ENCODE measurements at regions not wholly inside any gene's neighbourhood (a gene's known extent, or its start where the extent isn't known, plus 50 kb on each side); places are given as distances from the start of the nearest gene placed in this dataset.
"Not testable (repeated sequence)": the region's sequence is repeated elsewhere in the genome, so short reads cannot be mapped to it uniquely, and the experiment has no call there.

GRCh38 chr4:163724495-163724894 is 230.0 kb downstream of the TMA16 start:
- H3K27ac ChIP-seq (ENCODE audit: low read length); H3K9ac ChIP-seq (ENCODE audit: low read length in 2 of 2); H3K4me1 ChIP-seq (ENCODE audit: control insufficient read depth, insufficient read depth, low read length); H3K36me3 ChIP-seq (ENCODE audit: control insufficient read depth in 2 of 2, insufficient read depth in 2 of 2, low read length in 2 of 2); H3K27me3 ChIP-seq (ENCODE audit: control insufficient read depth in 1 of 2, insufficient read depth in 2 of 2, low read length in 2 of 2); H3K4me3 ChIP-seq (ENCODE audit: low read length in 2 of 2); H3K9me3 ChIP-seq (ENCODE audit: control insufficient read depth in 2 of 2, low read length in 2 of 2): not testable (repeated sequence)

GRCh38 chr4:163726641-163727040 is 232.2 kb downstream of the TMA16 start:
- no peaks in the 10 kb centered on the region for H3K27me3 ChIP-seq (ENCODE audit: control insufficient read depth in 1 of 2, insufficient read depth in 2 of 2, low read length in 2 of 2)
- no peak overlapping the region for H3K9ac ChIP-seq (ENCODE audit: low read length in 2 of 2)
- H3K4me3 ChIP-seq (ENCODE audit: low read length in 2 of 2): no peak overlapping the region
- no peaks in the 10 kb centered on the region for H3K36me3 ChIP-seq (ENCODE audit: control insufficient read depth in 2 of 2, insufficient read depth in 2 of 2, low read length in 2 of 2)
- H3K9me3 ChIP-seq (ENCODE audit: control insufficient read depth in 2 of 2, low read length in 2 of 2): no peaks in the 10 kb centered on the region
- H3K27ac ChIP-seq (ENCODE audit: low read length): no peak overlapping the region
- no peaks in the 10 kb centered on the region for H3K4me1 ChIP-seq (ENCODE audit: control insufficient read depth, insufficient read depth, low read length)

- Histone ChIP-seq H3K9ac (ENCODE audit: low read length in 2 of 2) (no peak overlapping the region), H3K36me3 (ENCODE audit: control insufficient read depth in 2 of 2, insufficient read depth in 2 of 2, low read length in 2 of 2) (no peaks in the 10 kb centered on the region), H3K4me3 (ENCODE audit: low read length in 2 of 2) (no peak overlapping the region), H3K27ac (ENCODE audit: low read length) (no peak overlapping the region), H3K9me3 (ENCODE audit: control insufficient read depth in 2 of 2, low read length in 2 of 2) (no peaks in the 10 kb centered on the region), H3K27me3 (ENCODE audit: control insufficient read depth in 1 of 2, insufficient read depth in 2 of 2, low read length in 2 of 2) (no peaks in the 10 kb centered on the region), H3K4me1 (ENCODE audit: control insufficient read depth, insufficient read depth, low read length) (no peaks in the 10 kb centered on the region)
These were observed 236.6 kb downstream of the TMA16 start for GRCh38 chr4:163731071-163731470.

- no peaks in the 10 kb centered on the region for H3K36me3 ChIP-seq (ENCODE audit: control insufficient read depth in 2 of 2, insufficient read depth in 2 of 2, low read length in 2 of 2)
- no peak overlapping the region for H3K4me3 ChIP-seq (ENCODE audit: low read length in 2 of 2)
- H3K9me3 ChIP-seq (ENCODE audit: control insufficient read depth in 2 of 2, low read length in 2 of 2): no peaks in the 10 kb centered on the region
- no peak overlapping the region for H3K27ac ChIP-seq (ENCODE audit: low read length)
- H3K9ac ChIP-seq (ENCODE audit: low read length in 2 of 2): no peak overlapping the region
- no peaks in the 10 kb centered on the region for H3K4me1 ChIP-seq (ENCODE audit: control insufficient read depth, insufficient read depth, low read length)
- H3K27me3 ChIP-seq (ENCODE audit: control insufficient read depth in 1 of 2, insufficient read depth in 2 of 2, low read length in 2 of 2): no peaks in the 10 kb centered on the region
These were observed 238.0 kb downstream of the TMA16 start for GRCh38 chr4:163732473-163732872.

- Histone ChIP-seq H3K9me3 (ENCODE audit: control insufficient read depth in 2 of 2, low read length in 2 of 2) (no peaks in the 10 kb centered on the region), H3K27ac (ENCODE audit: low read length) (no peak overlapping the region), H3K4me1 (ENCODE audit: control insufficient read depth, insufficient read depth, low read length) (no peaks in the 10 kb centered on the region), H3K36me3 (ENCODE audit: control insufficient read depth in 2 of 2, insufficient read depth in 2 of 2, low read length in 2 of 2) (no peaks in the 10 kb centered on the region), H3K27me3 (ENCODE audit: control insufficient read depth in 1 of 2, insufficient read depth in 2 of 2, low read length in 2 of 2) (no peaks in the 10 kb centered on the region), H3K9ac (ENCODE audit: low read length in 2 of 2) (no peak overlapping the region), H3K4me3 (ENCODE audit: low read length in 2 of 2) (no peak overlapping the region)
These were observed 242.4 kb downstream of the TMA16 start for GRCh38 chr4:163736876-163737275.

GRCh38 chr4:163737846-163738245 is 243.4 kb downstream of the TMA16 start:
- not testable (repeated sequence) for H3K27me3 ChIP-seq (ENCODE audit: control insufficient read depth in 1 of 2, insufficient read depth in 2 of 2, low read length in 2 of 2); H3K36me3 ChIP-seq (ENCODE audit: control insufficient read depth in 2 of 2, insufficient read depth in 2 of 2, low read length in 2 of 2); H3K9ac ChIP-seq (ENCODE audit: low read length in 2 of 2)

GRCh38 chr4:163738521-163738920 is 244.0 kb downstream of the TMA16 start:
- H3K9me3 ChIP-seq (ENCODE audit: control insufficient read depth in 2 of 2, low read length in 2 of 2): no peaks in the 10 kb centered on the region
- H3K36me3 ChIP-seq (ENCODE audit: control insufficient read depth in 2 of 2, insufficient read depth in 2 of 2, low read length in 2 of 2): no peaks in the 10 kb centered on the region
- H3K27me3 ChIP-seq (ENCODE audit: control insufficient read depth in 1 of 2, insufficient read depth in 2 of 2, low read length in 2 of 2): no peaks in the 10 kb centered on the region
- H3K9ac ChIP-seq (ENCODE audit: low read length in 2 of 2): no peak overlapping the region
- H3K27ac ChIP-seq (ENCODE audit: low read length): no peak overlapping the region
- H3K4me1 ChIP-seq (ENCODE audit: control insufficient read depth, insufficient read depth, low read length): no peaks in the 10 kb centered on the region
- no peak overlapping the region for H3K4me3 ChIP-seq (ENCODE audit: low read length in 2 of 2)

More at GRCh38 chr4:163737846-163738245, 243.4 kb downstream of the TMA16 start:
- not testable (repeated sequence) for H3K9me3 ChIP-seq (ENCODE audit: control insufficient read depth in 2 of 2, low read length in 2 of 2); H3K4me1 ChIP-seq (ENCODE audit: control insufficient read depth, insufficient read depth, low read length); H3K27ac ChIP-seq (ENCODE audit: low read length); H3K4me3 ChIP-seq (ENCODE audit: low read length in 2 of 2)

- no peaks in the 10 kb centered on the region for H3K36me3 ChIP-seq (ENCODE audit: control insufficient read depth in 2 of 2, insufficient read depth in 2 of 2, low read length in 2 of 2)
- no peak overlapping the region for H3K27ac ChIP-seq (ENCODE audit: low read length)
- no peak overlapping the region for H3K9ac ChIP-seq (ENCODE audit: low read length in 2 of 2)
- H3K4me3 ChIP-seq (ENCODE audit: low read length in 2 of 2): no peak overlapping the region
- no peaks in the 10 kb centered on the region for H3K27me3 ChIP-seq (ENCODE audit: control insufficient read depth in 1 of 2, insufficient read depth in 2 of 2, low read length in 2 of 2)
- H3K4me1 ChIP-seq (ENCODE audit: control insufficient read depth, insufficient read depth, low read length): no peaks in the 10 kb centered on the region
- no peaks in the 10 kb centered on the region for H3K9me3 ChIP-seq (ENCODE audit: control insufficient read depth in 2 of 2, low read length in 2 of 2)
These were observed 250.4 kb downstream of the TMA16 start for GRCh38 chr4:163744861-163745260.

GRCh38 chr4:163747293-163747692 is 252.8 kb downstream of the TMA16 start:
- no peak overlapping the region for H3K4me3 ChIP-seq (ENCODE audit: low read length in 2 of 2)
- no peaks in the 10 kb centered on the region for H3K27me3 ChIP-seq (ENCODE audit: control insufficient read depth in 1 of 2, insufficient read depth in 2 of 2, low read length in 2 of 2)
- H3K36me3 ChIP-seq (ENCODE audit: control insufficient read depth in 2 of 2, insufficient read depth in 2 of 2, low read length in 2 of 2): no peaks in the 10 kb centered on the region
- H3K9me3 ChIP-seq (ENCODE audit: control insufficient read depth in 2 of 2, low read length in 2 of 2): no peaks in the 10 kb centered on the region
- H3K4me1 ChIP-seq (ENCODE audit: control insufficient read depth, insufficient read depth, low read length): no peaks in the 10 kb centered on the region
- H3K27ac ChIP-seq (ENCODE audit: low read length): no peak overlapping the region
- no peak overlapping the region for H3K9ac ChIP-seq (ENCODE audit: low read length in 2 of 2)

GRCh38 chr4:163747886-163748285 is 253.4 kb downstream of the TMA16 start:
- Histone ChIP-seq H3K9me3 (ENCODE audit: control insufficient read depth in 2 of 2, low read length in 2 of 2) (no peaks in the 10 kb centered on the region), H3K36me3 (ENCODE audit: control insufficient read depth in 2 of 2, insufficient read depth in 2 of 2, low read length in 2 of 2) (no peaks in the 10 kb centered on the region)

GRCh38 chr4:163748449-163748848 is 254.0 kb downstream of the TMA16 start:
- H3K9ac ChIP-seq (ENCODE audit: low read length in 2 of 2): no peak overlapping the region
- H3K4me1 ChIP-seq (ENCODE audit: control insufficient read depth, insufficient read depth, low read length): no peaks in the 10 kb centered on the region
- no peaks in the 10 kb centered on the region for H3K9me3 ChIP-seq (ENCODE audit: control insufficient read depth in 2 of 2, low read length in 2 of 2)
- H3K27me3 ChIP-seq (ENCODE audit: control insufficient read depth in 1 of 2, insufficient read depth in 2 of 2, low read length in 2 of 2): no peaks in the 10 kb centered on the region
- no peaks in the 10 kb centered on the region for H3K36me3 ChIP-seq (ENCODE audit: control insufficient read depth in 2 of 2, insufficient read depth in 2 of 2, low read length in 2 of 2)
- H3K27ac ChIP-seq (ENCODE audit: low read length): no peak overlapping the region
- H3K4me3 ChIP-seq (ENCODE audit: low read length in 2 of 2): no peak overlapping the region

More at GRCh38 chr4:163747886-163748285, 253.4 kb downstream of the TMA16 start:
- no peaks in the 10 kb centered on the region for H3K27me3 ChIP-seq (ENCODE audit: control insufficient read depth in 1 of 2, insufficient read depth in 2 of 2, low read length in 2 of 2)
- no peak overlapping the region for H3K9ac ChIP-seq (ENCODE audit: low read length in 2 of 2)
- no peak overlapping the region for H3K27ac ChIP-seq (ENCODE audit: low read length)
- no peak overlapping the region for H3K4me3 ChIP-seq (ENCODE audit: low read length in 2 of 2)
- no peaks in the 10 kb centered on the region for H3K4me1 ChIP-seq (ENCODE audit: control insufficient read depth, insufficient read depth, low read length)
